Liver (tissue), 8 donors: ENCODE measurements at regions not wholly inside any gene's neighbourhood (a gene's known extent, or its start where the extent isn't known, plus 50 kb on each side); places are given as distances from the start of the nearest gene placed in this dataset.

Experiments
- DNase-seq: peaks from one replicate; pipeline ENCODE4 v3.0.0-alpha.2; 2017; ENCODE audit warnings: low spot score
- H3K27ac ChIP-seq, 2 donors: one replicate each; pipeline ENCODE4 v1.7.0; 2013; ENCODE audit warnings: inconsistent platforms in 2 of 2, low read length in 2 of 2, control low read depth in 1 of 2, low read depth in 1 of 2, mild to moderate bottlenecking in 1 of 2
- H3K27me3 ChIP-seq, 4 donors: one replicate each; pipeline versions ENCODE4 v1.6.1 to v1.7.0; 2013; ENCODE audit warnings: low read length in 3 of 4, inconsistent platforms in 1 of 4, mild to moderate bottlenecking in 1 of 4, moderate library complexity in 1 of 4; ENCODE audit not compliant: control insufficient read depth in 4 of 4, insufficient read depth in 4 of 4
- H3K36me3 ChIP-seq, 4 donors: one replicate each; pipeline versions ENCODE4 v1.6.1 to v1.7.0; 2013; ENCODE audit warnings: low read length in 3 of 4, mild to moderate bottlenecking in 3 of 4, low read depth in 1 of 4, moderate library complexity in 1 of 4; ENCODE audit not compliant: control insufficient read depth in 4 of 4, insufficient read depth in 3 of 4
- H3K4me1 ChIP-seq, 4 donors: one replicate each; pipeline versions ENCODE4 v1.6.1 to v1.7.0; 2013; ENCODE audit warnings: low read length in 3 of 4, mild to moderate bottlenecking in 3 of 4, moderate library complexity in 1 of 4; ENCODE audit not compliant: control insufficient read depth in 4 of 4, insufficient read depth in 4 of 4
- H3K4me3 ChIP-seq, 3 donors: one replicate each; pipeline versions ENCODE4 v1.6.1 to v1.7.0; 2013; ENCODE audit warnings: low read length in 3 of 3, control low read depth in 1 of 3, low read depth in 1 of 3, mild to moderate bottlenecking in 1 of 3
- H3K9ac ChIP-seq, 2 donors: one replicate each; pipeline ENCODE4 v1.7.0; 2013; ENCODE audit warnings: low read length in 2 of 2, mild to moderate bottlenecking in 2 of 2, moderate library complexity in 2 of 2, control low read depth in 1 of 2, low read depth in 1 of 2
- H3K9me3 ChIP-seq, 4 donors: one replicate each; pipeline versions ENCODE4 v1.6.1 to v1.7.0; 2013; ENCODE audit warnings: low read length in 3 of 4; ENCODE audit not compliant: control insufficient read depth in 4 of 4
- ATF3 ChIP-seq: IDR thresholded peaks from 2 replicates; pipeline ENCODE4 v1.6.1; 2016; ENCODE audit warnings: antibody characterized with exemption
- EGR1 ChIP-seq, 2 donors: IDR thresholded peaks; 2 replicates each; pipeline ENCODE4 v1.6.1; 2016 to 2018; ENCODE audit warnings: antibody characterized with exemption in 2 of 2, low read depth in 2 of 2
- FOXA1 ChIP-seq: IDR thresholded peaks from 2 replicates; pipeline ENCODE4 v1.6.1; 2016; ENCODE audit warnings: antibody characterized with exemption
- FOXA2 ChIP-seq: IDR thresholded peaks from 2 replicates; pipeline ENCODE4 v1.6.1; 2016; ENCODE audit warnings: antibody characterized with exemption
- GABPA ChIP-seq, 2 donors: IDR thresholded peaks in 1 of 2; conservative IDR thresholded peaks in 1 of 2; 2 replicates each; pipeline ENCODE4 v1.6.1; 2016; ENCODE audit warnings: antibody characterized with exemption in 2 of 2, mild to moderate bottlenecking in 1 of 2, moderate library complexity in 1 of 2
- HNF4A ChIP-seq, 2 donors: conservative IDR thresholded peaks; 2 replicates each; pipeline ENCODE4 v1.6.1; 2016; ENCODE audit warnings: antibody characterized with exemption in 2 of 2, mild to moderate bottlenecking in 2 of 2
- JUND ChIP-seq, 2 donors: IDR thresholded peaks; 2 replicates each; pipeline ENCODE4 v1.6.1; 2016; ENCODE audit warnings: antibody characterized with exemption in 2 of 2
- RAD21 ChIP-seq, 2 donors: IDR thresholded peaks; 2 replicates each; pipeline ENCODE4 v1.6.1; 2016; ENCODE audit warnings: antibody characterized with exemption in 2 of 2, mild to moderate bottlenecking in 2 of 2
- RXRA ChIP-seq, 2 donors: IDR thresholded peaks; 2 replicates each; pipeline ENCODE4 v1.6.1; 2017 to 2018; ENCODE audit warnings: antibody characterized with exemption in 2 of 2, mild to moderate bottlenecking in 1 of 2
- SP1 ChIP-seq: IDR thresholded peaks from 2 replicates; pipeline ENCODE4 v1.6.1; 2018; ENCODE audit warnings: antibody characterized with exemption, mild to moderate bottlenecking
- YY1 ChIP-seq: IDR thresholded peaks from 2 replicates; pipeline ENCODE4 v1.6.1; 2016; ENCODE audit warnings: antibody characterized with exemption, mild to moderate bottlenecking
- WGBS: extraction: QIAGEN DNeasy Blood & Tissue Kit; methylation state at CpG from one replicate; pipeline ENCODE4 v1.1.7; 2013; 5-methylcytosine and 5-hydroxymethylcytosine counted together
- TF ChIP-seq, protein P1 (sequence below): IDR thresholded peaks from 2 replicates; pipeline ENCODE4 v1.6.1; 2016; ENCODE audit warnings: antibody characterized with exemption
- TF ChIP-seq, protein P2 (sequence below): fragments of 150-350 bp; IDR thresholded peaks from 2 replicates; pipeline ENCODE4 v1.5.1; 2017; ENCODE audit warnings: improper control_type of control experiment, low read depth, low read length; ENCODE audit not compliant: missing input control
- donor health status: healthy.
- donor health status: healthy.
- donor health status: healthy.
- donor health status: healthy.
- donor health status: healthy.

- Histone ChIP-seq H3K9ac (no peak overlapping the region), H3K27ac (no peak overlapping the region), H3K36me3 (no peaks in the 10 kb centered on the region), H3K4me3 (no peak overlapping the region), H3K4me1 (no peaks in the 10 kb centered on the region), H3K27me3 (no peaks in the 10 kb centered on the region), H3K9me3 (no peaks in the 10 kb centered on the region)
- 62% methylated on average over 2 of the region's 2 CpGs for whole genome bisulfite sequencing
- no peak for DNase-seq
- TF ChIP-seq, protein P1, sequence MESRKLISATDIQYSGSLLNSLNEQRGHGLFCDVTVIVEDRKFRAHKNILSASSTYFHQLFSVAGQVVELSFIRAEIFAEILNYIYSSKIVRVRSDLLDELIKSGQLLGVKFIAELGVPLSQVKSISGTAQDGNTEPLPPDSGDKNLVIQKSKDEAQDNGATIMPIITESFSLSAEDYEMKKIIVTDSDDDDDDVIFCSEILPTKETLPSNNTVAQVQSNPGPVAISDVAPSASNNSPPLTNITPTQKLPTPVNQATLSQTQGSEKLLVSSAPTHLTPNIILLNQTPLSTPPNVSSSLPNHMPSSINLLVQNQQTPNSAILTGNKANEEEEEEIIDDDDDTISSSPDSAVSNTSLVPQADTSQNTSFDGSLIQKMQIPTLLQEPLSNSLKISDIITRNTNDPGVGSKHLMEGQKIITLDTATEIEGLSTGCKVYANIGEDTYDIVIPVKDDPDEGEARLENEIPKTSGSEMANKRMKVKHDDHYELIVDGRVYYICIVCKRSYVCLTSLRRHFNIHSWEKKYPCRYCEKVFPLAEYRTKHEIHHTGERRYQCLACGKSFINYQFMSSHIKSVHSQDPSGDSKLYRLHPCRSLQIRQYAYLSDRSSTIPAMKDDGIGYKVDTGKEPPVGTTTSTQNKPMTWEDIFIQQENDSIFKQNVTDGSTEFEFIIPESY: no peak
- no peak for TF ChIP-seq JUND (IDR thresholded peaks at IDR 0.05)
Observed at GRCh38 chr13:37202264-37202663, 96.8 kb upstream of the CSNK1A1L start.

DNA sequence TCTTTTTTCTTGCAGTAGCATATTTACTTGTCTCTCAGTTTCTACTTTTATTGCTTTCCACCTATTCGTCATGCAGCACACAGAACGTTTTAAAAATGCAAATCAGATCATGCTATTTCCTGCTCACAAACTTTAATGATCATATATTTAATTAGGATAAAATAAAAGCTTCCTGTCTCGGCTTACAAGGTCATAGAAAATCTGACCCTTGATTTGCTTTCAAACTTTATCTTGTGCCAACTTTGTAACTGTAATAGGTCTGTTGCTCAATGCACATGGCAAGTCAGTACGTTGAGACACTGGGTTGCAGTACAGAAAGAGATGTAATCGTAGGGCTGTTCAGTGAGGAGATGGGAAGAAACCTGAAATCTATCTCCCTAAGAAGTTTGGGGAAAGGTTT, 95.6 kb upstream of the CSNK1A1L start:
- Histone ChIP-seq H3K9ac (no peak overlapping the region), H3K9me3 (no peaks in the 10 kb centered on the region), H3K27me3 (no peaks in the 10 kb centered on the region), H3K36me3 (no peaks in the 10 kb centered on the region), H3K27ac (no peak overlapping the region), H3K4me1 (no peaks in the 10 kb centered on the region), H3K4me3 (no peak overlapping the region)
- DNase-seq: no peak
- 43% methylated on average over 5 of the region's 5 CpGs for WGBS
- no peak for TF ChIP-seq ATF3
- TF ChIP-seq, protein P2, sequence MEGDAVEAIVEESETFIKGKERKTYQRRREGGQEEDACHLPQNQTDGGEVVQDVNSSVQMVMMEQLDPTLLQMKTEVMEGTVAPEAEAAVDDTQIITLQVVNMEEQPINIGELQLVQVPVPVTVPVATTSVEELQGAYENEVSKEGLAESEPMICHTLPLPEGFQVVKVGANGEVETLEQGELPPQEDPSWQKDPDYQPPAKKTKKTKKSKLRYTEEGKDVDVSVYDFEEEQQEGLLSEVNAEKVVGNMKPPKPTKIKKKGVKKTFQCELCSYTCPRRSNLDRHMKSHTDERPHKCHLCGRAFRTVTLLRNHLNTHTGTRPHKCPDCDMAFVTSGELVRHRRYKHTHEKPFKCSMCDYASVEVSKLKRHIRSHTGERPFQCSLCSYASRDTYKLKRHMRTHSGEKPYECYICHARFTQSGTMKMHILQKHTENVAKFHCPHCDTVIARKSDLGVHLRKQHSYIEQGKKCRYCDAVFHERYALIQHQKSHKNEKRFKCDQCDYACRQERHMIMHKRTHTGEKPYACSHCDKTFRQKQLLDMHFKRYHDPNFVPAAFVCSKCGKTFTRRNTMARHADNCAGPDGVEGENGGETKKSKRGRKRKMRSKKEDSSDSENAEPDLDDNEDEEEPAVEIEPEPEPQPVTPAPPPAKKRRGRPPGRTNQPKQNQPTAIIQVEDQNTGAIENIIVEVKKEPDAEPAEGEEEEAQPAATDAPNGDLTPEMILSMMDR: no peak
- TF ChIP-seq FOXA2: no peak
- no peak for TF ChIP-seq RAD21 (IDR thresholded peaks at IDR 0.05)
- TF ChIP-seq HNF4A (conservative IDR thresholded peaks at IDR 0.05): no peak
- no peak for TF ChIP-seq SP1
- TF ChIP-seq YY1: no peak
- no peak for TF ChIP-seq FOXA1
- no peak for TF ChIP-seq GABPA (IDR thresholded peaks at IDR 0.05 in 1 of 2, conservative IDR thresholded peaks at IDR 0.05 in 1 of 2)
- TF ChIP-seq RXRA (IDR thresholded peaks at IDR 0.05): no peak

- TF ChIP-seq, protein P1: no peak
- TF ChIP-seq FOXA1: no peak
- no peak for TF ChIP-seq EGR1 (IDR thresholded peaks at IDR 0.05; ENCODE audit: low read depth in 2 of 2)
- TF ChIP-seq FOXA2: no peak
- no peak for TF ChIP-seq ATF3
- Histone ChIP-seq H3K36me3 (no peaks in the 10 kb centered on the region), H3K27me3 (no peaks in the 10 kb centered on the region), H3K9me3 (no peaks in the 10 kb centered on the region), H3K4me3 (no peak overlapping the region), H3K27ac (no peak overlapping the region), H3K9ac (no peak overlapping the region), H3K4me1 (no peaks in the 10 kb centered on the region)
- no peak for DNase-seq
- WGBS: 19% methylated on average over 1 of the region's 1 CpG
Observed at GRCh38 chr13:37198629-37199028, 93.2 kb upstream of the CSNK1A1L start.
